HG03175 (cell line): ENCODE measurements at regions not wholly inside any gene's neighbourhood (a gene's known extent, or its start where the extent isn't known, plus 50 kb on each side); places are given as distances from the start of the nearest gene placed in this dataset.

Experiments
- ATAC-seq: cut with Tn5 transposase; IDR thresholded peaks from one replicate; pipeline ENCODE4 v1.9.1; 2021; ENCODE audit warnings: mild to moderate bottlenecking, moderate library complexity; ENCODE audit not compliant: unreplicated experiment

DNA sequence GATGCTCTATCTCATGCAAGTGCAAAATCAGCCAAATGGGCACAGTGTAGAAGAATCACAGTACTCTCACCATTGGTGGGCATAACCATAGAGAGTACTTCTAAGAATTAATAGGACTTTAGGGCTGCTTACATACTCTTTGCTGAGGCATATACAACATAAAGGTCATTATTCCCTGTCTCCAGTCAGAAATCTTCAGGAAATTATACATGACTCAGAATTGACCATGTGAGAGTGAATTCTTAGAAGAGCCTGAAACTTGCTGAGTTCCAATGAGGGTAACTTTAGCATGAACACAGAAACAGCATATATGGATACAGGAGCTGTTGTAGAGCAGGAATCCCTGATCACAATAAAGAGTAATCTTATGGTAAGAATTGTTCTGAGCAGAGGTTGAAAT, 498.7 kb downstream of the TENT5A start:
- ATAC-seq, result no peak

DNA sequence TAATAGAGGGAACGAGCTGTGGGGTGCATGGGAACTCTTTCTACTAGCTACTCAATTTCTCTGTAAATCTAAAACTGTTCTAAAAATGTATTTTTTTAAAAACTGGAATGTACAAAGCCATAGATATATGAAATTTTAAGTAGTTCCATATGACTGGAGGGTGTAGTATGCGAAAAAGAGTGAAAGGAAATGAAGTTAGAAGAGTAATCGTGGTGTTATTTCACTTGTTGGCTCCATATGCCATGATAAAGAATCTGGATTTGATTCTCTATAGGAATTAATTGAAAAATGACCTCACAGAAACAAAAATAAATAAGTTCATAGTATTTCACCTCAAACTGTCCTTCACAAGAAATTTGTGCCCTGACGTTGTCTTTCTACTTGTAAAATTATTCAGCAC, 500.2 kb downstream of the TENT5A start:
- ATAC-seq, result no peak

DNA sequence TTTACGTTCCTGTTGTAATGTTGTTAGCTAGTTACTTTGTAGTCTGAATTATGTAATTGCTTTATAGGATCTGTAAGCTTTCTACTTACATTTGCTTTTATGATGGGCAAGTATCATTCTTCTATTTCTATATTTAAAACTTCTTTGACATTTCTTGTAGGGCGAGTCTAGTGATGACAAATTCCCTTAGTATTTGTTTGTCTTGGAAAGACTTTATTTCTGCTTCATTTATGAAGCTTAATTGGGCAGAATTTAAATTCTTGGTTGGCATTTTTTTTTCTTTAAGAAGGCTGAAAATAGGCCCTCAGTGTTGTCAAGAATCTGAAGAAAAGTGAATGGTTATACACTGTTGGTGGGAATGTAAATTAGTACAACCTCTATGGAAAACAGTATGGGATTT, 506.3 kb downstream of the TENT5A start:
- no peak for ATAC-seq

- ATAC-seq, result no peak
Observed at GRCh38 chr6:81242624-81243023, 509.9 kb downstream of the TENT5A start.

GRCh38 chr6:81241126-81242041, 511.1 kb downstream of the TENT5A start:
- no peak for ATAC-seq

- ATAC-seq, result no peak
Observed at GRCh38 chr6:81238390-81238789, 514.1 kb downstream of the TENT5A start.

DNA sequence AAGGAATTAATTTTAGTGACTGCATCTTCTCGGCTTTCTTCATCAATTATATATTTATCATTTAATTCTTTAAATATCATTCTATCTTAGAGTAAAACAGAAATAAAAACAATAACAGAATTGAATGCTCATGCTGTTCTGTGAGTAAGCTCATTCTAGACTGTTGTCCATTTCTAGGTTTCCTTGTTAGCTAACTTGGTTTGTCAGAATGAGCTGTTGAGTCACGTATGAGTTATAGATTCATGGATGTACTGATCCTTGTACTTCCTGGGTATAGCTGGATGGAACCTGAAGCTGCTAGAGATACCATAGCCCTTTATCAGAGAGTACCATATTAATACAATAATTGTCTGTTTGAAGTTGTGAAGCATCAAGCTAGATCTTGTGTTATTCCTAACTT, 515.3 kb downstream of the TENT5A start:
- ATAC-seq, result no peak

DNA sequence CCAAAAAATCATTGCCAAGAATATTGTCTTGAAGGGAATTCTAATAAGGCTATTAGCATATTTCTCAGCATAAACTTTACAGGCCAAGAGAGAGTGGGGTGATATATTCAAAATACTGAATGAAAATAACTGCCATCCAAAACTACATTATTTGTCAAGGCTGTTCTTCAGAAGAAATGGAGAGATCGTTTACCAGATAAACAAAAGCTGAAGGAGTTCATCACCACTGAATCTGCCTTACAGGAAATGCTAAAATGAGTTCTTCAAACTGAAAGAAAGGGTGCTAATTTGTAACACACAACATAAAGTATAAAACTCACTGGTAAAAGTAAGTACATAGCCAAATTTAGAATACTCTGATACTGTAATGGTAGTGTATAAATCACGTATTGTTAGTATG, 517.0 kb downstream of the TENT5A start:
- ATAC-seq, result no peak

GRCh38 chr6:81233990-81234389, 518.5 kb downstream of the TENT5A start:
- ATAC-seq, result no peak

DNA sequence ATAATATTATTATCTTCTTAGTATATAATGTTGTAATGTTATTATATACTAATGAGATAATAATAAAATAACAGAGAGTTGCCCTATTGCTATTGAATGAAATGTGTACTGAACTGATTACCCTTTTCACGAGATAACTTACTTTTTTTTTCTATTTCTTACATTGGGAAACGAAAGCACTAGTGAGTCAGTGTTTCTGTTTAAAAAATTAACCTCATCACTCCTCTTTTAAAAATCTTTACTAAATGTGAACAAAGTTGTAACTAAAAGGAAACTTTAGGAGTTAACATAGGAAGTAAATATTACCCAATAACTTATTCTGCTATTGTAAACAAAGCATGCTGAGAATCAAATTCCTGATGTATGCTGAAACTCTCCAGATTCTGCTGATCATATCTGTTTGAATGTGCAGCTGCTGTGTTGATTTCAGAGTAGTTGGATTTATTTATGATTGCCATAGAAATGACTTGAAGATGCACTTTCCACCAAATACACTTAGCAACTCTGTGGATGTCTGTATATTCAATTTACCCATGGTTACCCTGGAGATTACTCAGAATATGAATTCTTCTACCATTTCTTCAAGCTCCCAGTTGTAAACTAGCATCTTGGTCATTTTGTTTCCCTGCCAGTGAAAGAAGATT, 523.4 kb downstream of the TENT5A start:
- no peak for ATAC-seq

DNA sequence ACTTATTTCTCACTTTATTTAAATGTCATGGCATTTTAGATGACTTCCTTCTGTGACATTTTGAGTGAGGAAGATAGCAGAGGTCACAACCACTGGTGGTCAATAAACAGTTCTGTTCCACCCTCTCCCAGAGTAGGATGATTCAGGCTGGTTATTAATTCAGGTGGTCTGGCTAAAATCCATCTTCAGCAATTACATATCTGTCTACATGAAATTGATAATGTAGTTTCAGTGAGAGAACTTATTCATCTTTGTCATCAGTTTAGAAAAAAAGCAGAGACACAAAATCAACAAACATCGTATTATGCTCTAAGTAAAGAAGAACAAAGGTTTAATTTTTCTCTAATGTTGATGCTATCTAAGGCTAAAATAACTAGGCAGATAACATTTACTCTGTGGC, 525.5 kb downstream of the TENT5A start:
- no peak for ATAC-seq

DNA sequence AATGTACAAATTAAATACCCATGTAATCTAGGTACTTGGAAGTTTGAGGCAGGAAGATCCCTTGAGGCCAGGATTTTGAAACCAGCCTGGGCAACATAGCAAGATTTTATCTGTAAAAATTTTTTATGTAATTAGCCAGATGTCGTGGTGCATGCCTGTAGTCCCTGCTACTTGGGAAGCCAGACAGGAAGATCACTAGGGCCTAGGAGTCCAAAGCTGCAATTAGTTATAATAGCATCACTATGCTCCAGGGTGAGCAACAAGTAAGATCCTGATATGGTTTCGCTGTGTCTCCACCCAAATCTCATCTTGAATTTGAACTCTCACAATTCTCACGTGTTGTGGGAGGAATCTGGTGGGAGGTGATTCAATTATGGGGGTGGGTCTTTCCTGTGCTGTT, 535.8 kb downstream of the TENT5A start:
- no peak for ATAC-seq

- ATAC-seq, result no peak
Observed at GRCh38 chr6:81215092-81215432, 537.4 kb downstream of the TENT5A start.

DNA sequence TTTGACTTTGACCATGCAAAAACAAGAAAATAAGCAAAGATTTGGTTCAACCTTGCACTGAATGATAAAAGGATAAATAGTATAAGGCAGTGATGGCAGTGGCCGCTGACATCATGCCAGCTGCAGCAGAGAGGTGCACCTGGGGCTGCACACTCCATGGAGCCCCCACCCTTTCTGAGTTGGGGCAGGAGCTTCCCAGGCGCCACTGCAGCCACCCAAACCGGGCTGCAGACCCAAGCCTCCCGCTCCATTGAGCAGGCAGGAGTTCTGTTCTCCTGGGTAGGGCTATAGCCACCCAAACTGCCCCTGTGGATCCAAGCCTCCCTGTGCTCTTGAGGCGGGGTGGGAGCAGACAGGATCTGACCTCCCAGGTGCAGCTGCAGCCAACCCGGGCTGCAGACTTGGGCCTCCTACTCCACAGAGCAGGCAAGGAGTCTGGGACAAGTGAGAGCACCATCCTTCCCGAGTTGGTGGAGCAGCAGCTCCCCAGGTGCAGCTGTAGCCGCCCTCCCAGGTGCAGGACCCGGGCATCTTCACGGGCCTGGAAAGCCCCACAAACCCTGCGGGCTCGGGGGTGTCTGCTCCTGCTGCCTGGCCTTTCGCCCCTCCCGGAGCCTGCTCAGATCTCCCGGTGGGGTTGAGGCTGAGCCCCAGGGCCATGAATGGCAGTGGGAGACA, 537.9 kb downstream of the TENT5A start:
- ATAC-seq, result no peak

GRCh38 chr6:81204731-81205130, 547.8 kb downstream of the TENT5A start:
- ATAC-seq, result no peak

GRCh38 chr6:81194374-81194773, 558.1 kb downstream of the TENT5A start:
- ATAC-seq, result no peak

DNA sequence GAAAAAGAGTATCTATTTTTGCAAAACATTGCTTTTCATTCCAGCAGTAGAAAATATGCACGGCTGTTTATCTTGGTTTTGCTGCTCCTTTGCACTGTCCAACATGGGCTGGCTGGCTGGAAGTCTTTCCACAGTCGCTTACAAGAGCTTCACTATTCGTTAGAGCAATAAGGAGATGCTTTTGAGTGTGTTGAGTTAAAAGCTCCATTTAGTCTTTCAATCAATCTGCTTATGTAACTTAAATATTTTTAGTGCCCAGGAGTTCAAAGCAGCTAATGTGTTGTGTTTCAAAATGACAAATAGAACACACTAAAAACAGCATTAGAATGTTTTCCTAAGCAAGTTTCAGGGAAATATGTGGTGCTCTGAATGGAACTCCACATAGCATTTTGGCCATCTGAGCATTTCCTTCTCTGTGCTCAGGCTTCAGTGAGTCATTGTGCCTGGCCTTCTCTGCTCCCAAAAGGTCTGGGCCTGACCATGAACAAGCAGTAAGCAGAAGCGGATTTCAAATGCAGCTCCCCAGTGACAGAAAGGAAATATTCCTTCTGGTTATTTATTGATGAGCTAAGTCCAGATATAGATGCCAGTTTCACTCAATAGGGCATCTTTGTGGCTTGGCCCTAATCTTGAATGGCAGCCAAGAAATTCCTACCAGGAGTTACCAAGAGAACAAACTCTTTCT, 580.3 kb downstream of the TENT5A start:
- no peak for ATAC-seq

GRCh38 chr6:81169166-81169565, 583.3 kb downstream of the TENT5A start:
- no peak for ATAC-seq

- no peak for ATAC-seq
Observed at GRCh38 chr6:81166770-81167169, 585.7 kb downstream of the TENT5A start.

- ATAC-seq, result no peak
Observed at GRCh38 chr6:81158956-81159355, 593.5 kb downstream of the TENT5A start.

GRCh38 chr6:81148751-81149150, 603.7 kb downstream of the TENT5A start:
- no peak for ATAC-seq
